Natural killer cell treated with Interleukin-12 subunit alpha and Interleukin-12 subunit beta and Interleukin-15 and Interleukin-18, amount 100 ng/mL, for 72 hours (primary cell): ENCODE measurements at regions not wholly inside any gene's neighbourhood (a gene's known extent, or its start where the extent isn't known, plus 50 kb on each side); places are given as distances from the start of the nearest gene placed in this dataset.
"Not testable (repeated sequence)": the region's sequence is repeated elsewhere in the genome, so short reads cannot be mapped to it uniquely, and the experiment has no call there.

Experiments used
- ATAC-seq, 2 donors: fragments of 150-1000 bp; cut with Tn5 transposase in 1 of 2; sonication (Bioruptor Pico), chemical (Tn5 transposase) in 1 of 2; 2 replicates each; pipeline ENCODE4 v1.10.0; 2021
- DNase-seq: peaks from one replicate; pipeline ENCODE4 v3.0.0; 2022; ENCODE audit warnings: low spot score
- H3K27ac Mint-ChIP-seq, 2 donors: 1 replicate in 1 of 2; 2 replicates in 1 of 2; pipeline ENCODE4 v1.8.0; 2022; ENCODE audit warnings: mixed read lengths in 2 of 2, mild to moderate bottlenecking in 1 of 2, moderate library complexity in 1 of 2
- H3K27me3 Mint-ChIP-seq, 2 donors: 1 replicate in 1 of 2; 2 replicates in 1 of 2; pipeline ENCODE4 v1.8.0; 2022; ENCODE audit warnings: mixed read lengths in 2 of 2
- H3K36me3 Mint-ChIP-seq: one replicate; pipeline ENCODE4 v1.8.0; 2022; ENCODE audit warnings: mixed read lengths
- H3K4me1 Mint-ChIP-seq, 2 donors: 1 replicate in 1 of 2; 2 replicates in 1 of 2; pipeline ENCODE4 v1.8.0; 2022; ENCODE audit warnings: low read depth in 2 of 2, mixed read lengths in 2 of 2, mild to moderate bottlenecking in 1 of 2
- H3K4me3 Mint-ChIP-seq: one replicate; pipeline ENCODE4 v1.8.0; 2022; ENCODE audit warnings: mixed read lengths
- H3K9me3 Mint-ChIP-seq: 2 replicates; pipeline ENCODE4 v1.8.0; 2022; ENCODE audit warnings: mixed read lengths

DNA sequence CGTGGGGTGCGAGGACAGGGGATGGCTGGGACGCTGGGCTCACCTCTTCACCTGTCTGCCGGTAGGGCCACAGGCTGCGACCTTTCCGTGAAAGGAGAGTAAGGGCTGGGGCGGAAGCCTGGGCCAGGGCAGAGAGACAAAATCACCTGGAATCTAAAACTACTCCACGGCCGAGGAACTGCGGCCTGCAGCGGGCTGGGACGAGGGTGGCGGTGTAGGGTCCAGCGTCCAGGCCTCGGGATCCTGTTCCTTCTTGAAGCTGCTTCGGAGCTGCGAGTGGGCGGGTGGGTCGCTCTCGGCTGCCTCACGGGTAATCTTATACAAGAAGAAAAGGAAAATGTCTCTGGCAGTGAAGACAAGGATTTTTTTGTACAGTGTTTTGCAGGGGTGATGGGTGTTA, 356.5 kb downstream of the ZNF33B start:
- not testable (repeated sequence) for H3K27me3 Mint-ChIP-seq, H3K27ac Mint-ChIP-seq, H3K4me1 Mint-ChIP-seq, ATAC-seq, H3K4me3 Mint-ChIP-seq, H3K36me3 Mint-ChIP-seq, H3K9me3 Mint-ChIP-seq, DNase-seq

DNA sequence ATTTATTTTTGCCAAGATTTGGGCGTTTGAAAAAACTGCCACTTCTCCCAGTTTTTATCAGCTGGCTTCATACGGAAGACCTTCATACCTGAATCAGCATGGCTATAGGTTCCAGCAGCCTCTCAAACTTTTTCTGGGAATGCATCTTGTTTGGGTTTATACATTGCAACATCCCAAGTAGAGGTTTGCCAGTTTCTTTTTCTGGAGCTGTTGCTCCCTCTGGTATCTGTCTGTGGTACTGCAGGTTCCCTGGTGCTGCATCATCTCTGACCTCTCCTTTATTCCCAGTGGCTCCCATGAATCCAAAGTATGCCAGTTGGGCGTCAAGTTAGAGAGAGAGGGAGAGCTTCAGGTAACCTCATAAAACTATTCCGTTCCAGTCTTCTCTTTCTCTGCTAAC, 368.6 kb downstream of the ZNF33B start:
- H3K4me1 Mint-ChIP-seq, H3K9me3 Mint-ChIP-seq, H3K27ac Mint-ChIP-seq, ATAC-seq, H3K4me3 Mint-ChIP-seq, DNase-seq, H3K36me3 Mint-ChIP-seq, H3K27me3 Mint-ChIP-seq: not testable (repeated sequence)

- DNase-seq, H3K4me3 Mint-ChIP-seq, H3K27me3 Mint-ChIP-seq, ATAC-seq, H3K4me1 Mint-ChIP-seq, H3K27ac Mint-ChIP-seq: not testable (repeated sequence)
- Mint-ChIP-seq H3K36me3 (peaks cover 13% of the 10 kb centered on the region), H3K9me3 (peaks cover 14% of the 10 kb centered on the region)
Observed at GRCh38 chr10:42263259-42263658, 375.1 kb downstream of the ZNF33B start.

DNA sequence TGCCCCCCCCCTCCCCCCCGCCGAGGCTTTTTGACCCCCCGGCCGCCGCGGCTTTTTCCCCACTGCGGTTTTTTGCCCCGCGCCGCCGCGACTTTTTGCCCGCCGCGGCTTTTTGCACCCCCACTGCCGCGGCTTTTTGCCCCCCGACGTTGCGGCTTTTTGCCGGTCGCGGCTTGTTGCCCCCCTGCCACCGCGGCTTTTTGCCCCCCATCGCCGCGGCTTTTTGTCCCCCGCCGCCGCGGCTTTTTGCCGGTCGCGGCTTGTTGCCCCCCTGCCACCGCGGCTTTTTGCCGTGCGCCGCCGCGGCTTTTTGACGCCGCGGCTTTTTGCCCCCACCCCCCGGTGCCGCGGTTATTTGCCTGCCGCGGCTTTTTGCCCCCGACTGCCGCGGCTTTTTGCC, 395.4 kb downstream of the ZNF33B start:
- H3K27me3 Mint-ChIP-seq, H3K27ac Mint-ChIP-seq, H3K4me1 Mint-ChIP-seq, H3K4me3 Mint-ChIP-seq, ATAC-seq, DNase-seq: not testable (repeated sequence)
- Mint-ChIP-seq H3K36me3 (peaks cover 16% of the 10 kb centered on the region), H3K9me3 (peaks cover 13% of the 10 kb centered on the region)

DNA sequence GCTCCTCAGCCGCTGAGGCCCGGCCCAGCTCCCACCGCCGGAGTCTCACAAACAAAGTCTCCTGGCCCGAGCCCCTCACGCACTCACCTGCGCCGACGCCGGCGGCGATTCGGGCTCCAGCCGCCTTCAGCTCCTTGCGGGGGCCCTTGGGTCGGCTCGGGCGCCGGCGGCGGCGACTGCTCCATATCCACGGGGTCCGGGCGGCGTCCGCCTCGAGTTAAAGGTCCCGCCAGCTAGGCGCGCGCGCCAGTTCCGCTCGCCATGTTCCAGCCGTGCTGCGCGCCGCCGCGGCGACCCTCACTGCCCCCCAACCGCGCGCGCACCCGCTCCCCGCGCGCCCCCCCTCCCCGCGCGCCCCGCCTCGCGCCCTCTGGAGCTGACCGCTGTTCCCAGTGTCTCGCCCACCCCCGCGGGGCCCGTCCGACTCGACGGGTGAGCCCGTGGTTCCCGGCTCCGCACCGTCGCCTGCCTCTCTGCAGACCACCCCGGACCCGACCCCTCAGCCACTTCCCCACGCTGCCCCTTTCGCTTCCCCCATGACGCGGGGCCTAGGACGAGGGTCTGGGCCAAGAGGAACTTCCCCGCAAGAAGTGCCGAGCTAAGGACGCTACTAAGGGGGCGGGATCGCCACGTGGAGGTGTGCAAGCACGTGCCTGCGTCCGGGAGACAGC, 396.1 kb downstream of the ZNF33B start:
- H3K4me1 Mint-ChIP-seq: no peaks in the 10 kb centered on the region
- H3K4me3 Mint-ChIP-seq: no peak overlapping the region
- H3K27me3 Mint-ChIP-seq: peaks cover 0 to 5% of the 10 kb centered on the region in 2 donors
- peaks cover 16% of the 10 kb centered on the region for H3K36me3 Mint-ChIP-seq
- DNase-seq: no peak
- H3K9me3 Mint-ChIP-seq: peaks cover 15% of the 10 kb centered on the region
- no peak overlapping the region for H3K27ac Mint-ChIP-seq
- no peak for ATAC-seq

- H3K36me3 Mint-ChIP-seq, H3K27me3 Mint-ChIP-seq: not testable (repeated sequence)
Observed at GRCh38 chr10:42236401-42236800, 402.0 kb downstream of the ZNF33B start.

DNA sequence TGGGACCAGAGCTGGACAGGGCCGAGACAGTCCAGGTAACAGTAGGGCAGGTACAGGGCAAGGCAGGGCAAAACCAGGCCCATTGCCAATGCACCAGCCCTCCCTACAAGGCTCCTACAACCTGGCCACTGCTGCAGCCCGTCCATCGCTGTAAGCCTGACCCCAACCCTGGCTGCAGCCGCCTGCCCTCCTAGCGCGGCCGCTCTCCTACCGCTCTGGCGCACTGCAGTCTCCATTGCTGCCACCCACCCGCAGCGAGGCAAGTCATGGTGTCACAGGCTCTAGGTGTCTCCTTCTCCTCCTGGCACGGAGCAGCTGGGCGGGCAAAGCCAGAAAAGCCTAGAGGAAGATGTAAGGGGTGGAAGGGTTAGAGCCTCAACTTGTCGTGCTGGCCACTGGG, 402.6 kb downstream of the ZNF33B start:
- not testable (repeated sequence) for H3K27me3 Mint-ChIP-seq, H3K36me3 Mint-ChIP-seq, ATAC-seq, H3K4me1 Mint-ChIP-seq, DNase-seq, H3K9me3 Mint-ChIP-seq, H3K4me3 Mint-ChIP-seq, H3K27ac Mint-ChIP-seq

More at GRCh38 chr10:42236401-42236800, 402.0 kb downstream of the ZNF33B start:
- not testable (repeated sequence) for H3K4me1 Mint-ChIP-seq, H3K9me3 Mint-ChIP-seq, ATAC-seq, H3K27ac Mint-ChIP-seq, H3K4me3 Mint-ChIP-seq, DNase-seq

- not testable (repeated sequence) for H3K36me3 Mint-ChIP-seq, DNase-seq, H3K9me3 Mint-ChIP-seq, H3K27me3 Mint-ChIP-seq, H3K4me3 Mint-ChIP-seq, H3K4me1 Mint-ChIP-seq, ATAC-seq, H3K27ac Mint-ChIP-seq
Observed at GRCh38 chr10:42235241-42235640, 403.1 kb downstream of the ZNF33B start.

DNA sequence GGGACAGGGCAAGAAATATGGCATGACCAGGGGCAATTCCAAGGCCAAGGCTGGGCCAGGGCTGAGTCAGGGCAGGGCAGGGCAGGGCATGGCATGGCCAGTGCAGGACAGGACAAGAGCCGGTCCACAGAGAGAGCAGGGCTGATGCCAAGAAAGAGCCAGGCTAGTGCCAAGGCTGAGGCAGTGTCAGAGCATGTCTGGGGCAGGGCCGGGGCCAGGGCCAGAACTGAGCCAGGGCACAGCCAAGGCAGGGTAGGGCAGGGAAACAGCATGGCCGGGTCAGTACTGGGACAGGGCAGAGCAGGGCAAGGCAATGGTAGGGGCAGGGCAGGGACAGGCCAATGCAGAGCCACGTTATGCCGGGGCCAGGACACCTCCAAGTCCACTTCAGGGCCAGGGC, 403.9 kb downstream of the ZNF33B start:
- H3K36me3 Mint-ChIP-seq, ATAC-seq, H3K27me3 Mint-ChIP-seq, H3K9me3 Mint-ChIP-seq, H3K27ac Mint-ChIP-seq, H3K4me1 Mint-ChIP-seq, H3K4me3 Mint-ChIP-seq, DNase-seq: not testable (repeated sequence)

GRCh38 chr10:42233461-42234206, 404.7 kb downstream of the ZNF33B start:
- H3K9me3 Mint-ChIP-seq, ATAC-seq, H3K36me3 Mint-ChIP-seq, H3K27ac Mint-ChIP-seq, H3K27me3 Mint-ChIP-seq, DNase-seq, H3K4me1 Mint-ChIP-seq, H3K4me3 Mint-ChIP-seq: not testable (repeated sequence)

- ATAC-seq, H3K27me3 Mint-ChIP-seq, H3K4me3 Mint-ChIP-seq, H3K36me3 Mint-ChIP-seq, H3K9me3 Mint-ChIP-seq, H3K27ac Mint-ChIP-seq, DNase-seq, H3K4me1 Mint-ChIP-seq: not testable (repeated sequence)
Observed at GRCh38 chr10:42232955-42233354, 405.4 kb downstream of the ZNF33B start.

- not testable (repeated sequence) for H3K4me1 Mint-ChIP-seq, H3K27ac Mint-ChIP-seq, H3K27me3 Mint-ChIP-seq, DNase-seq, ATAC-seq, H3K4me3 Mint-ChIP-seq
- Mint-ChIP-seq H3K36me3 (peaks cover 28% of the 10 kb centered on the region), H3K9me3 (peaks cover 29% of the 10 kb centered on the region)
Observed at GRCh38 chr10:42230812-42231211, 407.6 kb downstream of the ZNF33B start.

DNA sequence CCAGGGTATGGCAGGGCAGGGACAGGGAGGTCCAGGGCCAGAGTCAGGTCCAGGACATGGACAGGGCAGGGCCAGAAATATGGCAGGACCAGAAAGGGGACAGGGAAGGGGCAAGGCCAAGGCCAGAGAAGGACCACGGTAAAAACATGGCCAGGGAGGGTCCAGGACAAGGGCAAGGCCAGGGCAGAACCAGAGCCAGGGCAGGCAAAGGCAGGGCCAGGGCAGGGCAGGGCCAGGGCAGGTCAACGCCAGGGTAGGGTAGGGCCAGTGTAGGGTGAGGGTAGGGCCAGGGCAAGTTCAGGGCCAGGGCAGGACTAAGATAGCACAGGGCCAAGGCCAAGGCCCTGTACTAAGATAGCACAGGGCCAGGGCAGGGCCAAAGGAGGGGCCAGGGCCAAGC, 408.3 kb downstream of the ZNF33B start:
- Mint-ChIP-seq H3K36me3 (peaks cover 28% of the 10 kb centered on the region), H3K9me3 (peaks cover 29% of the 10 kb centered on the region)
- not testable (repeated sequence) for H3K4me3 Mint-ChIP-seq, H3K4me1 Mint-ChIP-seq, H3K27ac Mint-ChIP-seq, ATAC-seq, H3K27me3 Mint-ChIP-seq, DNase-seq

- not testable (repeated sequence) for H3K4me1 Mint-ChIP-seq, ATAC-seq, H3K27ac Mint-ChIP-seq, H3K4me3 Mint-ChIP-seq, DNase-seq, H3K27me3 Mint-ChIP-seq
- Mint-ChIP-seq H3K36me3 (peaks cover 28% of the 10 kb centered on the region), H3K9me3 (peaks cover 29% of the 10 kb centered on the region)
Observed at GRCh38 chr10:42227859-42228258, 410.5 kb downstream of the ZNF33B start.
